HL-60/S4 treated with phorbol 12-myristate 13-acetate at 8.2 ng/mL for 4 days and 3 days (cell line): ENCODE measurements at regions not wholly inside any gene's neighbourhood (a gene's known extent, or its start where the extent isn't known, plus 50 kb on each side); places are given as distances from the start of the nearest gene placed in this dataset.

Experiments used
- in situ Hi-C: fragments of 300-500 bp; cut with MboI; formaldehyde crosslinking; loops from 2 replicates; pipeline ENCODE4 v1.15.0; 2022; ENCODE audit warnings: low sequenced_read_pairs

DNA sequence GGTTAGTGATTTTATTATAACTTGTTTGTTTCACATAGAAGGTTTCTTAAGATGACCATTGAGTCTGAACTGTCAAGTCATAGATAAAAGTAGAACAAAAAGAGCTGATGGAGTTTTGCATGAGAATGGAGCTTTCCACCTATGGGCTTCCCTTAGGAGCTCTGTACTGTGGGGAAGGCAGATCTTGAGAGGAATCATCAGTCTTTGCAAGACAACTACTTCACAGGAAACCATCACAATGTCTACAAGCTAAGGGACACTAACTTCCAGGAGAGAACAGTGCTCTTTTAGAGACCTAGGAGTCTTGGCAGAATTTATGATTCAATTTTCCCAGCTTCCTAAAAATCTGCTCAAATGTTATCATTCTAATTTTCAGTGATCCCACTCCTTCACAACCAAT, 78.2 kb downstream of the FBXO5 start:
- in situ Hi-C loops = no loop called here

DNA sequence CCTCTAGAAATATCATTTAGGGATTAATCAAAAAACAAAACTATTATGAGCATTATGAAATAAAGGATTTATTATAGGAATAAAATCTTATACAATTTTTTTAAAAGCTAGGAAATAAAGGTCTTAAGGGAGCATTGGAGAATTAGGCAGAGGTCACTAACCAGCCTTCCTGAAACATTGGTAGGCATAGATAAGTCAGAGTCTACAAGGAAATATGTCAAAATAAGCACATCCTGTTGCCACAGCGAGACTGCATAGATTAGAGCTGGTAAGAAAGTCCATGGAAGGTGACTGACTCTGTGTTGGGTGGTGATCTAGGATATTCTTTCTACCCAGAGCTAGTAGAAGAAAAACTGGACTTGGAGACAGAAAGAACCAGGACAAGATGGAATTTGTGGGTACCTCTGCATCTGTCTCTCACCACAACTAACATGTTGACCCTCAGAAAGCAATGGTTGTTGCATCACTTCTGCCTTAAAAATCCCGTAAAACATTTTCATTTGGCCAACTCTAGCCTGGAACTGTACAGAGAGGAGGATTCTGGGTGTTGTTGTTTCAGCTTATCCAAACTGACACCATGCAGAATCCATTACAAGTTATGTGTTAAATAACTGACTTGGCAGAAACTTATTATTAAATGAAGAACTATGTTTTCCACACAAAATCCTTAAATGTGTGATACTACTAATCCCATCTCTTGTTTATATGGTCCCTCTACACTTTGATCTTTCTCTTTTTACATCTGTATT, 77.1 kb downstream of the FBXO5 start:
- in situ Hi-C loops = no loop called here

DNA sequence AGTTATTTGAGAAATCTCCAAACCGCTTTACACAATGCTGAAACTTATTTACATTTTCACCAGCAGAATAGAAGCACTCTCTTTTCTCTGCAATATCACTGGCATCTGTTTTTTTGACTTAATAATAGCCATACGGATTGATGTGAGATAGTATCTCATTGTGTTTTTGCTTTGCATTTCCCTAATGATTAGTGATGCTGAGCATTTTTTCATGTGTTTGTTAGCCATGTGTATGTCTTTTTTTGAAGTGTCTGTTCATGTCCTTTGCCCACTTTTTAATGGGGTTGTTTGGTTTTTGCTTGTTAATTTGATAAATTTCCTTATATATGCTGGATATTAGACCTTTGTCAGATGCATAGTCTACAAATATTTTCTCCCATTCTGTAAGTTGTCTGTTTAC, 73.6 kb downstream of the FBXO5 start:
- in situ Hi-C loops = no loop called here

DNA sequence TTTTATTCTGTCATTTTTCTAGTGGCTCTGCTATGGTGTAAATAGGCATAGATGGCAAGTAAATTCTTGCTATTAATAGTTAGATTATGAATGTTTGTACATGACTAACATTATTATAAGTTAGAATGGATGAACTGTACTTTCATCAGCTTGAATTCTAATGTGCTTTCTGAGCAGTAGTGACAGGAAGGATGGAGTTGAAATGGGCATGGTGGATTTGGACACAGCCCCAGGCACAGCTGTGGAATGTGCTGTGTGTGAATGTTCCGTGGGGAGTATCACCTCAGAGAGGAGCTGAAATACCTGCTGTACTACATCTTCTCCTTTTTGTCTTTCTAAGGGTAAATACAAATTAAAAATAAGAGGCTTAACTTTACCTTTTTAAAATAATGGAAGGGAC, 66.8 kb downstream of the FBXO5 start:
- in situ Hi-C loops = no loop called here

DNA sequence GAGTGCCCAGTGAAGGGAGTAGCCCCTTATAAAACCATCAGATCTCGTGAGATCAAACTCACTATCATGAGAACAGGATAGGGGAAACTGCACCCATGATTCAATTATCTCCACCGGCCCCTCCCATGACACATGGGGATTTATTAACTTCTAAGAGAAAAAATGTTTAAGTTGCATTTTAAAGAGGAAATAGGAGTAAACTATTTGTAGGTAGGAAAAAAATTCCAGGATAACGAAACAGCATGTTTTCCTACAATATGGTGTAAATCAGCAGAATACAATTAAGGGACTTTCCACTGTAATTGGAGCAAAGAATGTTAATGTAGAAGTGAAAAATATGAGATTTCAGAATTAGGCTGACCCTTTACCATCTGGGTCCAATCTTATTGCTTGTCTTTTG, 63.9 kb downstream of the FBXO5 start:
- in situ Hi-C loops = no loop called here

DNA sequence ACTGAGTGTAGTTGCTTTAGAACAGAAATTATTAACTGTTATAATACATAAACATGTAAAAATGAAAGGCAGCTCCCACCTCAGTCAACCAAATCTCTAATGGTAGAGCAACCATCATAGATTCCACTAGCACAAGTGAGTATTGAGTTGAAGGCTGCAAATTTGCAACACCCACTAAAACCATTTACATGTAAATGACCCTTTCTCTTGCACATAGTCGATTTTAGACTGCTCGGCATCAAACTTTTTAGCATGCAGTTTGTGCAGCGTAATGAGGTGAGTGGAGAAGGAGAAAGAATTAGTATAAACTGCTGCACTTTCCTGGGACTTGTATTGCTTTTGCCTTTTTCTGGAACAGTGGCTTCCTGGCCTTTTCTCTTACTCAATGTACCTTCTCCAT, 62.8 kb downstream of the FBXO5 start:
- in situ Hi-C loops = no loop called here
